C4-2B (cell line): ENCODE measurements at regions not wholly inside any gene's neighbourhood (a gene's known extent, or its start where the extent isn't known, plus 50 kb on each side); places are given as distances from the start of the nearest gene placed in this dataset.

ENCODE experiments used
- ZFX ChIP-seq: fragments of 450-650 bp; IDR thresholded peaks from 2 replicates; pipeline ENCODE4 v1.6.1; 2017
- TF ChIP-seq, protein P1 (sequence below): fragments of 450-650 bp; conservative IDR thresholded peaks from 2 replicates; pipeline ENCODE4 v1.5.1; 2017; ENCODE audit warnings: mild to moderate bottlenecking

DNA sequence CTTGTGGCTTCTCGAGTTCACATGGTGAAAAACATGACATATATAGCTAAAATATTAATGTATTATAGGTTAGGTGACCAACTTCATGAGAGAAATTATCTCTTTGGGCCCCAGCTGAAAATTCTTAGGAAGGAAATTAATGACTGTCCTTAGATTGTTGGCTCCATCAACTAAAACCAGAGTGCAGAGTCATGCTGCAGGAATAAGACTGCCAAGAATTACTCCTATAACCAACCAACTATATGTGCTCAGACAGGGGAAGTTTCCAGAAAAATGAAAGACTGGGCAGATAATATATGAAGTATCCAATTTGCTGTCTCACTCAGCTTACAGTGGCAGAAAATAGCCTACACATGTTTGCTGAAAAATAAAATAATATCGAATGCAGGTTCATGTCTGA lies 71.0 kb upstream of the TMEFF2 start:
- TF ChIP-seq, protein P1, sequence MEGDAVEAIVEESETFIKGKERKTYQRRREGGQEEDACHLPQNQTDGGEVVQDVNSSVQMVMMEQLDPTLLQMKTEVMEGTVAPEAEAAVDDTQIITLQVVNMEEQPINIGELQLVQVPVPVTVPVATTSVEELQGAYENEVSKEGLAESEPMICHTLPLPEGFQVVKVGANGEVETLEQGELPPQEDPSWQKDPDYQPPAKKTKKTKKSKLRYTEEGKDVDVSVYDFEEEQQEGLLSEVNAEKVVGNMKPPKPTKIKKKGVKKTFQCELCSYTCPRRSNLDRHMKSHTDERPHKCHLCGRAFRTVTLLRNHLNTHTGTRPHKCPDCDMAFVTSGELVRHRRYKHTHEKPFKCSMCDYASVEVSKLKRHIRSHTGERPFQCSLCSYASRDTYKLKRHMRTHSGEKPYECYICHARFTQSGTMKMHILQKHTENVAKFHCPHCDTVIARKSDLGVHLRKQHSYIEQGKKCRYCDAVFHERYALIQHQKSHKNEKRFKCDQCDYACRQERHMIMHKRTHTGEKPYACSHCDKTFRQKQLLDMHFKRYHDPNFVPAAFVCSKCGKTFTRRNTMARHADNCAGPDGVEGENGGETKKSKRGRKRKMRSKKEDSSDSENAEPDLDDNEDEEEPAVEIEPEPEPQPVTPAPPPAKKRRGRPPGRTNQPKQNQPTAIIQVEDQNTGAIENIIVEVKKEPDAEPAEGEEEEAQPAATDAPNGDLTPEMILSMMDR = no peak
- no peak for TF ChIP-seq ZFX
